Liver (tissue), 3 donors: ENCODE measurements at regions not wholly inside any gene's neighbourhood (a gene's known extent, or its start where the extent isn't known, plus 50 kb on each side); places are given as distances from the start of the nearest gene placed in this dataset.

Experiments used
- HNF4A ChIP-seq, 2 donors: conservative IDR thresholded peaks; 2 replicates each; pipeline ENCODE4 v1.6.1; 2016; ENCODE audit warnings: antibody characterized with exemption in 2 of 2, mild to moderate bottlenecking in 2 of 2
- JUND ChIP-seq, 2 donors: IDR thresholded peaks; 2 replicates each; pipeline ENCODE4 v1.6.1; 2016; ENCODE audit warnings: antibody characterized with exemption in 2 of 2
- RAD21 ChIP-seq, 2 donors: IDR thresholded peaks; 2 replicates each; pipeline ENCODE4 v1.6.1; 2016; ENCODE audit warnings: antibody characterized with exemption in 2 of 2, mild to moderate bottlenecking in 2 of 2
- SP1 ChIP-seq: IDR thresholded peaks from 2 replicates; pipeline ENCODE4 v1.6.1; 2018; ENCODE audit warnings: antibody characterized with exemption, mild to moderate bottlenecking
- TAF1 ChIP-seq: conservative IDR thresholded peaks from 2 replicates; pipeline ENCODE4 v1.6.1; 2016; ENCODE audit warnings: antibody characterized with exemption, mild to moderate bottlenecking
- YY1 ChIP-seq: IDR thresholded peaks from 2 replicates; pipeline ENCODE4 v1.6.1; 2016; ENCODE audit warnings: antibody characterized with exemption, mild to moderate bottlenecking
- TF ChIP-seq, protein P1 (sequence below): fragments of 150-350 bp; IDR thresholded peaks from 2 replicates; pipeline ENCODE4 v1.5.1; 2017; ENCODE audit warnings: improper control_type of control experiment, low read depth, low read length; ENCODE audit not compliant: missing input control
- TF ChIP-seq, protein P2 (sequence below): IDR thresholded peaks from 2 replicates; pipeline ENCODE4 v1.6.1; 2016; ENCODE audit warnings: antibody characterized with exemption
- TF ChIP-seq, protein P3 (sequence below): IDR thresholded peaks from 2 replicates; pipeline ENCODE4 v1.6.1; 2016; ENCODE audit warnings: antibody characterized with exemption, mild to moderate bottlenecking
- TF ChIP-seq, protein P4 (sequence below): IDR thresholded peaks from 2 replicates; pipeline ENCODE4 v1.6.1; 2016; ENCODE audit warnings: antibody characterized with exemption
- donor health status: healthy.
- donor health status: healthy.

DNA sequence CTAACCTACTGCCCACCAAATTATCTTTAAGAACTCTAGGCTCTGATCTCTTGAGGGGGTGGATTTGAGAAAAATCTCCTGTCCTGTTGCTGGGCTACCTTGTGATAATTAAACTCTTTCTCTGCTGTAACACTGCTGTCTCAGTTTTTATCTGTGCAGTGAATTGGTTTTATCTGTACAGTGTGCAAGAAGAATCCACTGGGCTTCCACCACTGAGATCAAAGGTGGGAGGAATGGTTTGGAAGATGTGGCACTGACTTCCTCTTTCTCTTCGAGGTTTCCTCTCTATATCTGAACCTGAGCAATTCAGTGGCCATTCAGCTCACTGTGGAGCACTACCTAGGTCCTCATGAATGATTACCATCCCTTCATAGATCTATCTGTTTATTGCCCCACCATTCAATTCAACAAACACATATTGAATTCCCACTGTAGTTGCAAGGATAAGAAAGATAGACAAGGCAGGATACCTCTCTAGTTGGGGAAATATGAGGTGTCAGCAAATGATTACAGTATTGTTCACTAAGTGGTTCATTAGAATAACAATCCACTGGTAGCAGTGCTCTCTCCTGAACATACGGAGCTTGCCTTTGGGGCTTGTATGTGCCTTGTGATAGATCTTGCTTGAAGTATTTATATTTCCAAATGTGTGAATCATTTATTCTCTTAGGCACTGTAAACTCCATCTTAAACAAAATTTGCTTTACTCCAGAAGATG, 172.1 kb upstream of the ARG1 start:
- TF ChIP-seq, protein P1, sequence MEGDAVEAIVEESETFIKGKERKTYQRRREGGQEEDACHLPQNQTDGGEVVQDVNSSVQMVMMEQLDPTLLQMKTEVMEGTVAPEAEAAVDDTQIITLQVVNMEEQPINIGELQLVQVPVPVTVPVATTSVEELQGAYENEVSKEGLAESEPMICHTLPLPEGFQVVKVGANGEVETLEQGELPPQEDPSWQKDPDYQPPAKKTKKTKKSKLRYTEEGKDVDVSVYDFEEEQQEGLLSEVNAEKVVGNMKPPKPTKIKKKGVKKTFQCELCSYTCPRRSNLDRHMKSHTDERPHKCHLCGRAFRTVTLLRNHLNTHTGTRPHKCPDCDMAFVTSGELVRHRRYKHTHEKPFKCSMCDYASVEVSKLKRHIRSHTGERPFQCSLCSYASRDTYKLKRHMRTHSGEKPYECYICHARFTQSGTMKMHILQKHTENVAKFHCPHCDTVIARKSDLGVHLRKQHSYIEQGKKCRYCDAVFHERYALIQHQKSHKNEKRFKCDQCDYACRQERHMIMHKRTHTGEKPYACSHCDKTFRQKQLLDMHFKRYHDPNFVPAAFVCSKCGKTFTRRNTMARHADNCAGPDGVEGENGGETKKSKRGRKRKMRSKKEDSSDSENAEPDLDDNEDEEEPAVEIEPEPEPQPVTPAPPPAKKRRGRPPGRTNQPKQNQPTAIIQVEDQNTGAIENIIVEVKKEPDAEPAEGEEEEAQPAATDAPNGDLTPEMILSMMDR, result no peak
- TF ChIP-seq, protein P2, sequence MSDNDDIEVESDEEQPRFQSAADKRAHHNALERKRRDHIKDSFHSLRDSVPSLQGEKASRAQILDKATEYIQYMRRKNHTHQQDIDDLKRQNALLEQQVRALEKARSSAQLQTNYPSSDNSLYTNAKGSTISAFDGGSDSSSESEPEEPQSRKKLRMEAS, result no peak
- TF ChIP-seq, protein P3, sequence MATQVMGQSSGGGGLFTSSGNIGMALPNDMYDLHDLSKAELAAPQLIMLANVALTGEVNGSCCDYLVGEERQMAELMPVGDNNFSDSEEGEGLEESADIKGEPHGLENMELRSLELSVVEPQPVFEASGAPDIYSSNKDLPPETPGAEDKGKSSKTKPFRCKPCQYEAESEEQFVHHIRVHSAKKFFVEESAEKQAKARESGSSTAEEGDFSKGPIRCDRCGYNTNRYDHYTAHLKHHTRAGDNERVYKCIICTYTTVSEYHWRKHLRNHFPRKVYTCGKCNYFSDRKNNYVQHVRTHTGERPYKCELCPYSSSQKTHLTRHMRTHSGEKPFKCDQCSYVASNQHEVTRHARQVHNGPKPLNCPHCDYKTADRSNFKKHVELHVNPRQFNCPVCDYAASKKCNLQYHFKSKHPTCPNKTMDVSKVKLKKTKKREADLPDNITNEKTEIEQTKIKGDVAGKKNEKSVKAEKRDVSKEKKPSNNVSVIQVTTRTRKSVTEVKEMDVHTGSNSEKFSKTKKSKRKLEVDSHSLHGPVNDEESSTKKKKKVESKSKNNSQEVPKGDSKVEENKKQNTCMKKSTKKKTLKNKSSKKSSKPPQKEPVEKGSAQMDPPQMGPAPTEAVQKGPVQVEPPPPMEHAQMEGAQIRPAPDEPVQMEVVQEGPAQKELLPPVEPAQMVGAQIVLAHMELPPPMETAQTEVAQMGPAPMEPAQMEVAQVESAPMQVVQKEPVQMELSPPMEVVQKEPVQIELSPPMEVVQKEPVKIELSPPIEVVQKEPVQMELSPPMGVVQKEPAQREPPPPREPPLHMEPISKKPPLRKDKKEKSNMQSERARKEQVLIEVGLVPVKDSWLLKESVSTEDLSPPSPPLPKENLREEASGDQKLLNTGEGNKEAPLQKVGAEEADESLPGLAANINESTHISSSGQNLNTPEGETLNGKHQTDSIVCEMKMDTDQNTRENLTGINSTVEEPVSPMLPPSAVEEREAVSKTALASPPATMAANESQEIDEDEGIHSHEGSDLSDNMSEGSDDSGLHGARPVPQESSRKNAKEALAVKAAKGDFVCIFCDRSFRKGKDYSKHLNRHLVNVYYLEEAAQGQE, result no peak
- TF ChIP-seq JUND (IDR thresholded peaks at IDR 0.05) (no peak), RAD21 (IDR thresholded peaks at IDR 0.05) (no peak), HNF4A (conservative IDR thresholded peaks at IDR 0.05) (no peak), TAF1 (no peak), SP1 (no peak), YY1 (no peak)
- TF ChIP-seq, protein P4, sequence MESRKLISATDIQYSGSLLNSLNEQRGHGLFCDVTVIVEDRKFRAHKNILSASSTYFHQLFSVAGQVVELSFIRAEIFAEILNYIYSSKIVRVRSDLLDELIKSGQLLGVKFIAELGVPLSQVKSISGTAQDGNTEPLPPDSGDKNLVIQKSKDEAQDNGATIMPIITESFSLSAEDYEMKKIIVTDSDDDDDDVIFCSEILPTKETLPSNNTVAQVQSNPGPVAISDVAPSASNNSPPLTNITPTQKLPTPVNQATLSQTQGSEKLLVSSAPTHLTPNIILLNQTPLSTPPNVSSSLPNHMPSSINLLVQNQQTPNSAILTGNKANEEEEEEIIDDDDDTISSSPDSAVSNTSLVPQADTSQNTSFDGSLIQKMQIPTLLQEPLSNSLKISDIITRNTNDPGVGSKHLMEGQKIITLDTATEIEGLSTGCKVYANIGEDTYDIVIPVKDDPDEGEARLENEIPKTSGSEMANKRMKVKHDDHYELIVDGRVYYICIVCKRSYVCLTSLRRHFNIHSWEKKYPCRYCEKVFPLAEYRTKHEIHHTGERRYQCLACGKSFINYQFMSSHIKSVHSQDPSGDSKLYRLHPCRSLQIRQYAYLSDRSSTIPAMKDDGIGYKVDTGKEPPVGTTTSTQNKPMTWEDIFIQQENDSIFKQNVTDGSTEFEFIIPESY, result no peak
